ENCODE measurements at regions not wholly inside any gene's neighbourhood (a gene's known extent, or its start where the extent isn't known, plus 50 kb on each side); places are given as distances from the start of the nearest gene placed in this dataset.
"Not testable (repeated sequence)": the region's sequence is repeated elsewhere in the genome, so short reads cannot be mapped to it uniquely, and the experiment has no call there.

GRCh38 chr12:54799966-54800365, 54.4 kb upstream of the MUCL1 start:
- H3K4me3 ChIP-seq (ENCODE audit: low read depth, low read length); DNase-seq (ENCODE audit: low read depth): not testable (repeated sequence)

- no peak overlapping the region for H3K4me3 ChIP-seq (ENCODE audit: low read depth, low read length)
- DNase-seq (ENCODE audit: low read depth), result no peak
- TF ChIP-seq CTCF (conservative IDR thresholded peaks at IDR 0.05; ENCODE audit: low read depth, low read length), result no peak
These were observed 55.7 kb upstream of the MUCL1 start for GRCh38 chr12:54798651-54799050.

- TF ChIP-seq CTCF (conservative IDR thresholded peaks at IDR 0.05; ENCODE audit: low read depth, low read length), result no peak
- H3K4me3 ChIP-seq (ENCODE audit: low read depth, low read length), result no peak overlapping the region
- no peak for DNase-seq (ENCODE audit: low read depth)
These were observed 57.3 kb upstream of the MUCL1 start for GRCh38 chr12:54796991-54797390.

DNA sequence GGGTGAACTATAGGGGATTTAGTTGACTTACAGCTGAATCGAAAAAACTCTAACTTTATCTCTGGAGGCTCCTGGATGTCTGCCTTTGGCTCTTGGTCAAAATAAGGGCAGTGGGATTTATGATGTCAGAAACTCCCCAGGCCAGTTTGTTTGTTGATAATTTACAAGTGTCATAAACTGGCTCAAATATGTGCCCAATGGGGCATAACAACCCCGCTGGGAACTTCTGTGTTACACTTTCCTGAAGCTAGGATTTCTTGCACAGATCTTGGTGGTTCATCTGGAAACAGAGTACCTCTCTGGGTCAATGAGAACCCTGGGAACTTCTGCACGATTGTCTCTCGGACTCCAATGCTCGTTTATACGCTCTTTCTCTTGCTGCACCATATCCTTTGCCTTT, 58.7 kb upstream of the MUCL1 start:
- TF ChIP-seq CTCF (conservative IDR thresholded peaks at IDR 0.05; ENCODE audit: low read depth, low read length), result no peak
- DNase-seq (ENCODE audit: low read depth), result no peak
- no peak overlapping the region for H3K4me3 ChIP-seq (ENCODE audit: low read depth, low read length)

DNA sequence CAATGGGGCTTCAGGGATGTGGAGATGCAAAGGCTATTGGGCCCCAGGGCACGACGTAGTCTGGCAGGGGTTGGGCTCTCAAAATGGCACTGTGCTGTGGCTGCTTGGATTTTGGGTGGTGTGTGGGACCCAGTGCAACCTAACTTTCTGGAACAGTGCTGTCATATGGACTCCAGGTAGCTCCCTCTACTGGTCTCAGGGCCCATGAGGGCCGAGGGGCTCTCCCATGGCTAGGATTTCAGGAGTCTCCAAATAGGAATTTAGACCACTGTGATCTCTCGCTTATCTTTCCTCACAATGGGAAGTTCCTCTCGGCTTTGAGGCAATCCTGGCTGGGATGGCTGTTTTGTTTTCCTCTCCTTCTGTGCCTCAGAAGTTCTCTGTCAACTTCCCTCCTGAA, 68.2 kb upstream of the MUCL1 start:
- no peak for DNase-seq (ENCODE audit: low read depth)
- TF ChIP-seq CTCF (conservative IDR thresholded peaks at IDR 0.05; ENCODE audit: low read depth, low read length), result no peak
- H3K4me3 ChIP-seq (ENCODE audit: low read depth, low read length), result no peak overlapping the region

- TF ChIP-seq CTCF (conservative IDR thresholded peaks at IDR 0.05; ENCODE audit: low read depth, low read length), result no peak
- no peak overlapping the region for H3K4me3 ChIP-seq (ENCODE audit: low read depth, low read length)
- no peak for DNase-seq (ENCODE audit: low read depth)
These were observed 70.2 kb upstream of the MUCL1 start for GRCh38 chr12:54784115-54784514.

- not testable (repeated sequence) for H3K4me3 ChIP-seq (ENCODE audit: low read depth, low read length); DNase-seq (ENCODE audit: low read depth)
These were observed 77.3 kb upstream of the MUCL1 start for GRCh38 chr12:54777031-54777430.

GRCh38 chr12:54773593-54773992, 80.7 kb upstream of the MUCL1 start:
- DNase-seq (ENCODE audit: low read depth), result no peak
- H3K4me3 ChIP-seq (ENCODE audit: low read depth, low read length), result no peak overlapping the region
- no peak for TF ChIP-seq CTCF (conservative IDR thresholded peaks at IDR 0.05; ENCODE audit: low read depth, low read length)

Data from epithelial cell of proximal tubule (primary cell).